Fibroblast of the aortic adventitia (primary cell): ENCODE measurements at regions not wholly inside any gene's neighbourhood (a gene's known extent, or its start where the extent isn't known, plus 50 kb on each side); places are given as distances from the start of the nearest gene placed in this dataset.
A peak's percentile ranks its signal among the peaks of the same experiment; 100 is the strongest.
"Not testable (repeated sequence)": the region's sequence is repeated elsewhere in the genome, so short reads cannot be mapped to it uniquely, and the experiment has no call there.

Source experiments
- DNase-seq: peaks from one replicate; pipeline ENCODE4 v3.0.0-alpha.2; 2010; ENCODE audit warnings: low read depth
- H3K4me3 ChIP-seq: 2 replicates; pipeline ENCODE4 v1.5.1; 2011; ENCODE audit warnings: low read depth, mild to moderate bottlenecking, control low read depth, low read length, moderate library complexity
- TF ChIP-seq, protein P1 (sequence below): IDR thresholded peaks from 2 replicates; pipeline ENCODE4 v1.5.1; 2011; ENCODE audit warnings: mild to moderate bottlenecking, low read length, control low read depth, inconsistent platforms; ENCODE audit not compliant: insufficient read depth

- TF ChIP-seq, protein P1, sequence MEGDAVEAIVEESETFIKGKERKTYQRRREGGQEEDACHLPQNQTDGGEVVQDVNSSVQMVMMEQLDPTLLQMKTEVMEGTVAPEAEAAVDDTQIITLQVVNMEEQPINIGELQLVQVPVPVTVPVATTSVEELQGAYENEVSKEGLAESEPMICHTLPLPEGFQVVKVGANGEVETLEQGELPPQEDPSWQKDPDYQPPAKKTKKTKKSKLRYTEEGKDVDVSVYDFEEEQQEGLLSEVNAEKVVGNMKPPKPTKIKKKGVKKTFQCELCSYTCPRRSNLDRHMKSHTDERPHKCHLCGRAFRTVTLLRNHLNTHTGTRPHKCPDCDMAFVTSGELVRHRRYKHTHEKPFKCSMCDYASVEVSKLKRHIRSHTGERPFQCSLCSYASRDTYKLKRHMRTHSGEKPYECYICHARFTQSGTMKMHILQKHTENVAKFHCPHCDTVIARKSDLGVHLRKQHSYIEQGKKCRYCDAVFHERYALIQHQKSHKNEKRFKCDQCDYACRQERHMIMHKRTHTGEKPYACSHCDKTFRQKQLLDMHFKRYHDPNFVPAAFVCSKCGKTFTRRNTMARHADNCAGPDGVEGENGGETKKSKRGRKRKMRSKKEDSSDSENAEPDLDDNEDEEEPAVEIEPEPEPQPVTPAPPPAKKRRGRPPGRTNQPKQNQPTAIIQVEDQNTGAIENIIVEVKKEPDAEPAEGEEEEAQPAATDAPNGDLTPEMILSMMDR: no peak
- DNase-seq: no peak
- H3K4me3 ChIP-seq: no peak overlapping the region
Observed at GRCh38 chr3:154850921-154851320, 229.2 kb upstream of the MME start.

DNA sequence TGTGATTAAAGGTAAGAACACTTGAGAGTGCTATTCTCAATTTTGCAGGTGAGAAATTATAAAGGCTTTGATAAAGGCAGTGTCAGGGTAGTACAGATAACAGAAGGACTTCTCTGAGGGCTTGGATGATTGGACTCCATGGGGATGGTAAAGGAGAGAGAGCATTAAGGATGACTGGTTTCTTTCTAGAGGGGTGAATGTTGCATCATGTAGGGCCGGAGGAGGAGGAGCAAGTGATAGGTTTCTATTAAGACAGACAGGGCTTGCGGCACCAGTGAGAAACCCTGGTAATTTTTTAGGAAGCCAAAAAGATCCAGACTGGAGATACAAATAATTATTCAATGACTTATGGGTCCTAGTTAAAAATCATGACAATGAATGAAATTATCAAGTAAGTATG, 230.7 kb upstream of the MME start:
- TF ChIP-seq, protein P1: no peak
- no peak for DNase-seq
- no peak overlapping the region for H3K4me3 ChIP-seq

GRCh38 chr3:154844863-154845262, 235.3 kb upstream of the MME start:
- H3K4me3 ChIP-seq: no peak overlapping the region
- no peak for DNase-seq
- TF ChIP-seq, protein P1: no peak

DNA sequence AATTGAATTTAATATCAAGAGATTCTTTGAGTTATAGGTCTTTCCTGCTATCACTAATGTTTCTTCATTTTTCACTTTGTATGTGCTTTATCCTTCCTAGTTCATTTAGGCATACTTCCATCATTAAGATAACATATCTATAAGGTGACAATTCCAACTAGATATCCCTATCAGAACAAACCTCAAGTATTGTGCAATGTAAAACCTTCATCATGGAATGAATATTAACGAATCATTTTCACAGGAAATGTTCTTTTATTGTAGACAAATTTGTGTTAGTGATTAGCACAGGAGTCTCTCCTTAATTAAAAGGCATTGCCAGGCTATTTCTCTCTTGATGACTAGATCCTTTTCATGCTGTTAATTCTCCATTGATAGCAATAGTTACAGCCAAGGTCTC, 236.5 kb upstream of the MME start:
- no peak for DNase-seq
- no peak overlapping the region for H3K4me3 ChIP-seq

DNA sequence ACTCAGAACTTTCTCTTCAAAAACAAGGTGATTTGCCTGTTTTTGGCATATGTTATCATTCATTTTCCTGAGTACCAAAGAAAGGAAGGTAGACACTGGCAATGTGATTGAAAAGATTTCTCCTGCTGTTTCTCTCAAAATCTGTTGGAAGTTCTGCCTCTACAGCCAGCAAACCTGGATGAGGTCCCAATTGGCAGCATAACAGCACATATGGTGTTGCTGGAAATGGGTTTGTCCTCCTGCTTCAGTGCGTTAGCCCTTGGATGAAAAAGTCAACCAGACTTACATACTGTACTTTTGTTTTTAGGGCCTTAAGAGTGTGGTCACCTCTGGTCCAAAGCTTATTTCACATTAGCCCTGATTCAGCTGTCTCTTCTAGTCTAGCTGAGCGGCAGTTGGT, 237.6 kb upstream of the MME start:
- no peak overlapping the region for H3K4me3 ChIP-seq
- peak; percentile 12 for DNase-seq
- TF ChIP-seq, protein P1: no peak

More for the DNA sequence above, 236.5 kb upstream of the MME start:
- TF ChIP-seq, protein P1: no peak

- TF ChIP-seq, protein P1: no peak
- DNase-seq: no peak
- no peak overlapping the region for H3K4me3 ChIP-seq
Observed at GRCh38 chr3:154835639-154836038, 244.5 kb upstream of the MME start.

- not testable (repeated sequence) for DNase-seq
Observed at GRCh38 chr3:154834831-154835230, 245.3 kb upstream of the MME start.

GRCh38 chr3:154829929-154830328, 250.2 kb upstream of the MME start:
- DNase-seq: no peak
- TF ChIP-seq, protein P1: no peak
- no peak overlapping the region for H3K4me3 ChIP-seq

More at GRCh38 chr3:154834831-154835230, 245.3 kb upstream of the MME start:
- not testable (repeated sequence) for H3K4me3 ChIP-seq
